Common myeloid progenitor, CD34-positive (primary cell): ENCODE measurements at regions not wholly inside any gene's neighbourhood (a gene's known extent, or its start where the extent isn't known, plus 50 kb on each side); places are given as distances from the start of the nearest gene placed in this dataset.

Experiments
- CTCF ChIA-PET: fragments of 350-600 bp; sonication (Branson Sonifier 250); formaldehyde crosslinking; loops from one replicate; lab custom pipeline; 2021; ENCODE audit warnings: antibody characterized with exemption; lab: Charles Lee
- POLR2A ChIA-PET: fragments of 350-600 bp; sonication (Branson Sonifier 250); formaldehyde crosslinking; loops from one replicate; lab custom pipeline; 2021; ENCODE audit warnings: antibody characterized with exemption; lab: Charles Lee
- DNase-seq, 3 donors: peaks; one replicate each; pipeline versions ENCODE4 v3.0.0 to v3.0.0-alpha.2; 2013
- H3K27ac ChIP-seq, 2 experiments: 1 replicate in 1 of 2; 2 replicates in 1 of 2; pipeline ENCODE4 v1.7.0; 2013; ENCODE audit warnings: inconsistent platforms in 2 of 2, low read length in 2 of 2, mild to moderate bottlenecking in 2 of 2, low read depth in 1 of 2, moderate library complexity in 1 of 2; ENCODE audit not compliant: severe bottlenecking in 2 of 2, insufficient read depth in 1 of 2, poor library complexity in 1 of 2
- H3K27me3 ChIP-seq, 5 experiments: replicated peaks in 2 of 5; 1 replicate in 3 of 5; 2 replicates in 2 of 5; pipeline versions ENCODE4 v1.6.1 to v1.7.0; 2013; ENCODE audit warnings: low read length in 4 of 5, mild to moderate bottlenecking in 2 of 5, moderate library complexity in 2 of 5, inconsistent platforms in 1 of 5; ENCODE audit not compliant: insufficient read depth in 5 of 5, control insufficient read depth in 4 of 5
- H3K36me3 ChIP-seq, 4 experiments: 1 replicate in 2 of 4; 2 replicates in 2 of 4; pipeline versions ENCODE4 v1.6.1 to v1.7.0; 2013; ENCODE audit warnings: low read length in 3 of 4, control low read depth in 1 of 4, mild to moderate bottlenecking in 1 of 4; ENCODE audit not compliant: control insufficient read depth in 4 of 4, insufficient read depth in 4 of 4
- H3K4me1 ChIP-seq, 4 experiments: 1 replicate in 3 of 4; 2 replicates in 1 of 4; pipeline versions ENCODE4 v1.6.1 to v1.7.1; 2013; ENCODE audit warnings: low read length in 3 of 4, mild to moderate bottlenecking in 3 of 4, control low read depth in 1 of 4, inconsistent platforms in 1 of 4, moderate library complexity in 1 of 4; ENCODE audit not compliant: control insufficient read depth in 4 of 4, insufficient read depth in 4 of 4; ENCODE audit errors: control extremely low read depth in 1 of 4
- H3K4me3 ChIP-seq, 7 experiments: 1 replicate in 4 of 7; 2 replicates in 3 of 7; pipeline versions ENCODE4 v1.5.1 to v1.7.0; 2013; ENCODE audit warnings: mild to moderate bottlenecking in 7 of 7, low read length in 6 of 7, moderate library complexity in 6 of 7, inconsistent platforms in 2 of 7, low read depth in 2 of 7, control low read depth in 1 of 7; ENCODE audit not compliant: insufficient read depth in 4 of 7, control insufficient read depth in 1 of 7; ENCODE audit errors: extremely low read depth in 1 of 7
- H3K9me3 ChIP-seq, 5 experiments: 1 replicate in 4 of 5; 2 replicates in 1 of 5; pipeline versions ENCODE4 v1.6.1 to v1.7.1; 2013; ENCODE audit warnings: low read length in 4 of 5, mild to moderate bottlenecking in 2 of 5, inconsistent platforms in 1 of 5, low read depth in 1 of 5, moderate library complexity in 1 of 5; ENCODE audit not compliant: control insufficient read depth in 4 of 5, insufficient read depth in 2 of 5; ENCODE audit errors: control extremely low read depth in 1 of 5
- WGBS: methylation state at CpG from one replicate; pipeline ENCODE4 v1.1.5; 2013; ENCODE audit not compliant: insufficient coverage; 5-methylcytosine and 5-hydroxymethylcytosine counted together

DNA sequence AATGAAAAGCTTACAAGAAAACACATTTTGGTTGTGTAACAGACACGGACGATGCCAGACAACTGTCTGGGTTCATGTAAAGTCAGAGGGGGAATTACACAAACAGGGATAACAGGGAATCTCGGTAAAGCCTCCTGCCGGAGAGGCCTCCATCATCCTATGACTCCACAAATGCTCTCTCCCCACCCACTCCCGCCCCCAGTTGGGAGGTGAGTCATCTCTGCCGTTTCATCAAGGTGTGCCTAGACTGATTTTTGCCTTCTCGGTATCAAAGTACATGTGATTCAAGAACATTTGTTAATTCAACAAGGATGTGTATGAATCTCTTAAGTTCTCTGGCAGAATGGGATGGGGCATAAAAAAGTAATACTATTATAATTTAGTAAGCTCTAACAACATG, 304.9 kb upstream of the PRDM1 start:
- Histone ChIP-seq H3K36me3 (no peaks in the 10 kb centered on the region), H3K4me1 (peaks cover 10 to 31% (median 18%) of the 10 kb centered on the region in 4 experiments), H3K27me3 (no peaks in the 10 kb centered on the region), H3K4me3 (no peak overlapping the region), H3K27ac (no peak overlapping the region), H3K9me3 (peaks cover 0 to 2% (median 0%) of the 10 kb centered on the region in 5 experiments)
- ChIA-PET POLR2A (no interaction called here), CTCF (interaction anchor here (0.6 to 1.6 kb wide), 3 partner anchors 9 to 16 kb away, joined by 3 read pairs; no protein-coding TSS in a partner anchor)
- no peak for DNase-seq
- 100% methylated on average over 4 of the region's 7 CpGs for WGBS

GRCh38 chr6:105780146-105780860, 305.8 kb upstream of the PRDM1 start:
- 98% methylated on average over 12 of the region's 12 CpGs for WGBS
- POLR2A ChIA-PET = no interaction called here
- CTCF ChIA-PET = interaction anchor here (0.6 to 1.3 kb wide), 2 partner anchors 10 to 12 kb away, joined by 3 read pairs; no protein-coding TSS in a partner anchor
- H3K9me3 ChIP-seq = peaks cover 0 to 9% (median 2%) of the 10 kb centered on the region in 5 experiments
- no peaks in the 10 kb centered on the region for H3K27me3 ChIP-seq
- no peaks in the 10 kb centered on the region for H3K36me3 ChIP-seq
- no peak for DNase-seq
- H3K4me3 ChIP-seq = no peak overlapping the region
- H3K4me1 ChIP-seq = peaks cover 5 to 23% (median 12%) of the 10 kb centered on the region in 4 experiments
- H3K27ac ChIP-seq = no peak overlapping the region

DNA sequence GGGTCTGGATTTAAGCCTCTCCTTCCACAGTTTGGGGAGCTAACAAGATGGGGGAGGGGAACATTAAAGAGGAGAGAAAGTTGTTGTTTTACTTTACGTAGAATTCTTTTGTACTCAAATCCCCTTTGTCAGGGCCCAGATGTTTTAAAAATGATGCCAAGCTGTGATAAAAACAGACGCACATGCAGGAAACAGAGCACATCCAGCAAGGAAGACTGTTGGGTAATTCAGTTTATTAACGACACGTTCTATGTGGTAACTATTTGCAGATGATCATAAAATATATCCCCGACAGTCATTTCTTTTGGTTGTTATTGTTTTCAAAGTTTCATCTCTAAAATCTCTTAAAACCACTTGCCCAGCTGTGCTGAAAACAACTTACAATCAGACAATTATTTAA, 307.0 kb upstream of the PRDM1 start:
- Histone ChIP-seq H3K4me3 (no peak overlapping the region), H3K27me3 (no peaks in the 10 kb centered on the region), H3K9me3 (peaks cover 0 to 10% (median 2%) of the 10 kb centered on the region in 5 experiments), H3K27ac (no peak overlapping the region), H3K4me1 (peaks cover 5 to 12% (median 9%) of the 10 kb centered on the region in 4 experiments), H3K36me3 (no peaks in the 10 kb centered on the region)
- WGBS = 14% methylated on average over 2 of the region's 5 CpGs
- ChIA-PET POLR2A (no interaction called here), CTCF (no interaction called here)
- peak in 2 of 3 donors; percentile 33 to 61 for DNase-seq

GRCh38 chr6:105775095-105775494, 311.0 kb upstream of the PRDM1 start:
- DNase-seq = no peak
- Histone ChIP-seq H3K4me1 (peaks cover 5 to 11% (median 7%) of the 10 kb centered on the region in 4 experiments), H3K36me3 (no peaks in the 10 kb centered on the region), H3K4me3 (no peak overlapping the region), H3K27me3 (no peaks in the 10 kb centered on the region), H3K27ac (no peak overlapping the region), H3K9me3 (peaks cover 0 to 10% (median 2%) of the 10 kb centered on the region in 5 experiments)
- WGBS = no CpG with 5 or more reads among the region's 1 CpG
- CTCF ChIA-PET = interaction anchor here (1.2 kb wide), 1 partner anchor 10 kb away, joined by 3 read pairs; no protein-coding TSS in a partner anchor
- POLR2A ChIA-PET = no interaction called here

DNA sequence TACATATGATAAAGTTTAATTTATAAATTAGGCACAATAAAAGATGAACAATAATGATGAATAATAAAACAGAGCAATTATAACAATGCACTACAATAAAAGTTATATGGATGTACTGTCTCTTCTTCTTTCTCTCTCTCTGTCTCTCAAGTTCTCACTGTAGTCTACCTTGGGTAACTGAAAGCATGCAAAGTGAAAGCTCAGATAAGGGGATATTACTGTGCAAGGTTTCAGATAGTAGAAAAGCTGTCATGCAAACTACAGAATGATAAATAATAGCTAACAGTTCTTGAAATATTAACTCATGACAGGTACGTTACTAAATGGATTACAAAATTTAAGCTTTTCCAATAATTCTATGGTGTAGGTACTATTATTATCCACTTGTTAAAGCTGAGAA, 311.9 kb upstream of the PRDM1 start:
- Histone ChIP-seq H3K4me1 (peaks cover 1 to 7% (median 5%) of the 10 kb centered on the region in 4 experiments), H3K27ac (no peak overlapping the region), H3K9me3 (peaks cover 0 to 10% (median 2%) of the 10 kb centered on the region in 5 experiments), H3K27me3 (no peaks in the 10 kb centered on the region), H3K36me3 (no peaks in the 10 kb centered on the region), H3K4me3 (no peak overlapping the region)
- no CpG with 5 or more reads among the region's 1 CpG for WGBS
- DNase-seq = no peak
- CTCF ChIA-PET = interaction anchor here (1.0 to 1.2 kb wide), 2 partner anchors 10 to 11 kb away, joined by 3 read pairs; no protein-coding TSS in a partner anchor
- POLR2A ChIA-PET = no interaction called here

- Histone ChIP-seq H3K36me3 (no peaks in the 10 kb centered on the region), H3K27ac (no peak overlapping the region), H3K9me3 (peaks cover 0 to 10% (median 2%) of the 10 kb centered on the region in 5 experiments), H3K4me3 (no peak overlapping the region), H3K4me1 (no peaks in the 10 kb centered on the region), H3K27me3 (no peaks in the 10 kb centered on the region)
- no peak for DNase-seq
- ChIA-PET CTCF (interaction anchor here (1.9 kb wide), 1 partner anchor 452 kb away, joined by 5 read pairs; no protein-coding TSS in a partner anchor), POLR2A (no interaction called here)
- 100% methylated on average over 1 of the region's 1 CpG for WGBS
Measured at GRCh38 chr6:105771313-105771970, 314.7 kb upstream of the PRDM1 start.

DNA sequence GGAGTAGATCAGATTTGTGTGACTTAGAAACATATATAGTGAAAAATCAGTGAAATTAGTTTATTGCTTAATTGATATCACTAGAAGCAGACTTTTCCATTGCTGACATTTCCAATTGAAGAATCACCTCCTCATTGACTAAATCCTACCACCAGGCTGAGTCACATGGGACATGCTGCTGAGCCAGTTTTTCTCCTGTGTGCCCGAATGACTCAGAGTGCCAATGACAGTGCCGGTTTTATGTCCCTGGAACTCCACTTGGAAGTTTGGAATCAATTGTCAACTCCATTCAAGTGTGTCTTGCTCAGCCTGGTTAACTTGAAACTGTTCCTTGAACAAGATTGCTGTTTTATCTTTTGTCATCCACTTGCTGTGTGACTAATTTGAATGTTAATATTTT, 316.1 kb upstream of the PRDM1 start:
- Histone ChIP-seq H3K27ac (no peak overlapping the region), H3K4me1 (no peaks in the 10 kb centered on the region), H3K9me3 (no peaks in the 10 kb centered on the region), H3K27me3 (no peaks in the 10 kb centered on the region), H3K36me3 (no peaks in the 10 kb centered on the region), H3K4me3 (no peak overlapping the region)
- 100% methylated on average over 2 of the region's 2 CpGs for WGBS
- CTCF ChIA-PET = no interaction called here
- DNase-seq = no peak
- POLR2A ChIA-PET = no interaction called here
